ENCODE measurements at regions not wholly inside any gene's neighbourhood (a gene's known extent, or its start where the extent isn't known, plus 50 kb on each side); places are given as distances from the start of the nearest gene placed in this dataset.
A peak's percentile ranks its signal among the peaks of the same experiment; 100 is the strongest.

GRCh38 chr1:29502225-29502910, 266.0 kb downstream of the PTPRU start:
- DNase-seq (ENCODE audit: low spot score): peak; percentile 13
- ATAC-seq: no peak
- intact Hi-C loops (cut with DNase I): no loop called here

DNA sequence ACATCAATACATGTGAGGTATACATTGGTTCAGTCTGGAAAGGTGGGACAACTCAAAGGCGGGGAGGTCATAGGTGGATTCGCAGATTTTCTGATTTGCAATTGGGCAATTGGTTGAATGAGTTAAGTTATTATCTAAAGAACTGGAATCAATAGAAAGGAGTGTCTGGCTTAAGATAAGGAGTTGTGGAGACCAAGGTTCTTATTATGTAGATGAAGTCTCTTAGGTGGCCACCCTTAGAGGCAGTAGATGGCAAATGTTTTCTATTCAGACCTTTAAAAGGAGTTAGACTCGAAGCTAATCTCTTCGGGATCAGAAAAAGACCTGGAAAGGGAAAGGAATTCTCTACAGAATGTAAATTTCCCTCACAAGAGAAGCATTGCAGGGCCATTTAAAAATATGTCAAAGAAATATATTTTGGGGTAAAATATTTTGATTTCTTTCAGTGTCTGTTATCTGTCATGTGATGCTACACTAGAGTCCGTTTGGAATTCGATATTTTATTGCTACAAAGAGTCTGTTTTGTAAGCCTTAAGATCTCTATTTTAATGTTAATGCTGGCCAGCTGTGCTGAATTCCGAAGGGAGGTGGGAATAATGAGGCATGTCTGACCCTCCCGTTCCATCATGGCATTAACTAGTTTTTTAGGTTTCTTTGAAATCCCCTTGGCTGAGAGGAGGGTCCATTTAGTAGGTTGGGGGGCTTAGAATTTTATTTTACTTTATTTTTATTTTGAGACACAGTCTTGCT, 265.1 kb downstream of the PTPRU start:
- DNase-seq (ENCODE audit: low spot score): no peak
- intact Hi-C loops (cut with DNase I): no loop called here
- ATAC-seq: no peak

DNA sequence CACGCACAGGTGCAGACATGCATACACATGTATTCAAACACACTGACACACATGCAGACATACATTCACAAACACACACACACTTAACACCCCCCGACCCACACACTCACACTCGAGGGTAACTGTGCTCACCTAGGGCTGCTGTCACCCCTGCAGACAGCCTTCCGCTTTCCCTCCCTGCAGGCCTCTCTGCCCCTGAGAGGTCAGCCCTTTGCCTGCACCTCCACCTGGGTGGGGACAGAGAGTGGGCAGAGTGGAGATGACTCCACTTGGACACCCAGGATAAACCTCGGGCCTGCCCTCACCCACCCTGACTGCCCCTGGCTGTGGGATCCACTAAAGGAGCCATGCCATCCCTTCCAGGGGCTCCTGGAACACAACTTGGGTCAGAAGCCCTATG, 264.3 kb downstream of the PTPRU start:
- ATAC-seq (no peak), DNase-seq (ENCODE audit: low spot score) (peak; percentile 37)
- intact Hi-C loops (cut with DNase I): no loop called here

DNA sequence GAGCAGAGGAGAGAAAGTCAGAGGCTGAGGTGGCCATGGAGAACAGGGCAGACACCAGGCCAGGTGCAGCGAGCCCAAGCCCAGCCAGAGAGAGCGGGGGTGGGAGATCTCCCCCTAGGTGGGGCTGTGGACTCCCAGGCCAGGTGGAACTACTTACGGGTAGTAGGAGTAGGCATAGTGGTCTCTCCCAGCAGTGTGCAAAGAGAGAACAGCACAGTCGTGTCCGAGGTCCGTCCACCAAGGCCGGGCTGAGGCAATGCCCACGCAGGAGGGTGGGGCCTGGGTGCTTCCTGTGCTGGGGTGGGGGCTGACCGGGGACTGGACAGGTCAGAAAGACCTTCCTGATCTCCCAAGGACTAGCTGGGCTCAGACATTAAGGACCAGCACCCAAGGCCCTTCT, 263.7 kb downstream of the PTPRU start:
- no peak for ATAC-seq
- intact Hi-C loops (cut with DNase I): no loop called here
- peak; percentile 40 for DNase-seq (ENCODE audit: low spot score)

- ATAC-seq (no peak), DNase-seq (ENCODE audit: low spot score) (peak; percentile 42)
- intact Hi-C loops (cut with DNase I): no loop called here
Measured at GRCh38 chr1:29499104-29499650, 262.9 kb downstream of the PTPRU start.

DNA sequence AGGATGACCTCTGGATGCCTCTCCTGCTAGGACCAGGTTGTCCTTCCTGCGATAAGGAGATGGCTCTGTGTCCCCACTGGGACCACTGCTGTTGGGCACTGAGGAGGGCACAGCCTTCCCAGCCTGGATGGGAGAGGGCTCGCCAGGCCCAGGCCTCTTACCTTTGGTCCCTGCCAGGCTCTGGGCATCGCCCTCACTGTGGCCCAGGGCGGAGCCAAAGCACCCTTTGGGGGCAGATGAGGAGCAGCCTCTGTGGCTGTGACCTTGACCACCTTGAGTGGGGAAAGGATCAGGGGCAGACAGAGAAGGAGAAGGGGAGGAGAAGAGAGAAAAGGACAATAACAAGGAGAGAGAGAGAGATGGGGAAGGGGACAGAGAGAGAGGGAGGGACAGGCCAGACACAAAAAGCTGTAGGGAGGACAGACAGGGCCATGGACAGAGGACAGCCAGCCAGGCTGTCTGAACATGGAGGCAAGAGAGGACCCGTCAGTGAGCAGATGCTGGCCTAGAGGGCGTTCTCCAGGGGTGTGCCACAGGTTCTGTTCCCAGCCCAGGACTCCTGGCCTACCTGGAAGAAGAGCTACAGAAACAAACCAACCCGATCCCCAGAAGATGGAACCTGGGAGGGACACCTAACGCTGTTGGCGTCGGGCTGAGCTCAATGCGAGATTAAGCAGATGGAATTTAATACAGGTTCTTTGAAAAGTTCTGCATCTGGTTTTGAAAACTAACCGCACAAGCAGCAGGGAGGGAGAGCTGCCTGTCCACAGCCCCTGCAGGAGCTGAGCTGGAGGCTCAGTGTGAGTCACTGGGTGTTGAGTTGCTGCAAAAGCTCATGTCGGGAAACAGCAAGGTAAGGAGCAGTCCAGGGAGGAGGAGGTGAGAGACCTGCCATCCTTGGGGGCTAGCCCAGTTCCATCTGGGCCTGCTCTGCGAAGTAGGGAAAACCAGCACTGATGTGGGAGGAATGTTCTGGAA, 262.1 kb downstream of the PTPRU start:
- DNase-seq (ENCODE audit: low spot score) (peak; percentile 35), ATAC-seq (no peak)
- intact Hi-C loops (cut with DNase I): no loop called here

GRCh38 chr1:29497395-29498125, 261.2 kb downstream of the PTPRU start:
- no peak for DNase-seq (ENCODE audit: low spot score)
- intact Hi-C loops (cut with DNase I): no loop called here
- no peak for ATAC-seq

- ATAC-seq: no peak
- intact Hi-C loops (cut with DNase I): no loop called here
- DNase-seq (ENCODE audit: low spot score): no peak
Measured at GRCh38 chr1:29496701-29497100, 260.4 kb downstream of the PTPRU start.

DNA sequence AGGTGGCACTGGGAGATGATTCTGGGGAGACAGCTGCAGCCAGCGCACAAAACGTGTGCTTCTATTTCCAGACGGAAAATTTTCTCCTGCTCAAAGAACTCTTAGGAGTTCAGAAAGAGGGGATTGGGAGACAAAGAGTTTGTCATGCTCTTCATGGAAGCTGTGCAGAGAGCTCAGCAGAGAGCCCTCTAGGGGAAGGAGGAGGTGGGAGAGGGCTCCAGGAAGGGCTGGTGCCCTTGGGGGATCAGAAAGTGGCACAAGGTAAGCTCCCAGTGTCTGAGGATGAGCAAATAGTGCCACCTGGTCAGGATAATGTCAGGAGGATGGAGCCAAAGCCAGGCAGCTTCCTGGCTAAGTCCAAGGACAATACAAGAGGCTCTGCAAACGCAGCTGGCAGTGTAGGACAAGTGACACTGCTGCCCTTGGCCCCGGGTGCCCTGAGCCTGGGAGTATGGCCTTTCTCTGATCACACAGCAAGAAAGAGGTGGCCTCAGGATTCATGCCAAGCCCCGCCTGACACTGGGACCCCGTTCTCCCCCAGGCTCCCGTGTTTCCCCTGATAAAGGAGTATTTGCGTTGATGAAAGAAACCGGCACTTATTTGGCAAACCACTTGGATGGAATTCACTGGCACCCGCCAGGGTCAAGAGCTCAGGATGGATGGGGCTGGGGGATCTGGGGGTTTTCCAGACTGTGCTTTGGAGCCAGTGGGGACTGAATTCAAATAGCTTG, 254.0 kb downstream of the PTPRU start:
- DNase-seq (ENCODE audit: low spot score): no peak
- no peak for ATAC-seq
- intact Hi-C loops (cut with DNase I): no loop called here

- ATAC-seq: no peak
- intact Hi-C loops (cut with DNase I): no loop called here
- no peak for DNase-seq (ENCODE audit: low spot score)
Measured at GRCh38 chr1:29489471-29489870, 253.1 kb downstream of the PTPRU start.

DNA sequence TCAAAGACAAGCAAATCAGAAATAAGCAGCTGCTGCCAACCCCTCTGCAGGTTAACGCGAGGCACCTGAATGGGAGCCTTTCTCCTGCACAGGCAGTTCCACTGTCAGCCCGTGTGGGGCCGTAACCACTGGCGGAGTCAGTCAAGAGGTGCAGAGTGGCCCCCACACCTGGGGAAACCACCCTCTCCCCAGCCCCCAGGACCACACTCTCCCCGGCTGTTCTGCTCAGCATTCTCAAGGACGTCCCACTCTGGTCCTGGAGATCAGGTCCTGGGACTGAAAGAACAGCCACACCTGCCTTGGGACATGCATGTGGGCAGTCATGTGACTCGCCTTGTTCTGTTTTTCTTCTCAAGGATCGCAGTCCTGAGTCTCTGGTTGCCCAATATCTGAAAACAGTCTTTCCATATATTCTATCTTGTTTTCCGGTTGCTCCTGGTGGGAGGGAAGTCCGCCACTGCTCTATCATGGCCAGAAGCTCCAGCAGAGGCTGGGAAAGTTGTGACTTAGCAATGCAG, 252.5 kb downstream of the PTPRU start:
- no peak for ATAC-seq
- intact Hi-C loops (cut with DNase I): no loop called here

GRCh38 chr1:29488086-29488793, 251.9 kb downstream of the PTPRU start:
- no peak for ATAC-seq
- intact Hi-C loops (cut with DNase I): no loop called here
- no peak for DNase-seq (ENCODE audit: low spot score)

More for the DNA sequence above, 252.5 kb downstream of the PTPRU start:
- DNase-seq (ENCODE audit: low spot score): no peak

DNA sequence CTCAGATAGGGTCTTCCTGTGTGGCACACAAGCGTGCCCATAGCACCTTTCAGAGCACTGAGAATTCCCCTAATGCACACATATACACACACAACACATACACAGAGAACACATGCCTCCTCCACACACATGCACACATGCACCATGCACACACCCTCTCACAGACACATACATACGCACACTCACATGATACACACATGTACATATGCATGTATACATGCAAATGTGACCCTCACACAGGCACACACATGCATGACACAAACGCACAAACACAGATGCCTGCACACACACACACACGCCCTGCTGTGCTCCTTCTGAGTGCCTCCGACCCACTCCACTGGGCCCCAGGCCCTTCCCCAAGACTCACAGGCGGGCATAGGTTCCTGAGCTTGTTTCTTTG, 251.0 kb downstream of the PTPRU start:
- intact Hi-C loops (cut with DNase I): no loop called here
- ATAC-seq: no peak

DNA sequence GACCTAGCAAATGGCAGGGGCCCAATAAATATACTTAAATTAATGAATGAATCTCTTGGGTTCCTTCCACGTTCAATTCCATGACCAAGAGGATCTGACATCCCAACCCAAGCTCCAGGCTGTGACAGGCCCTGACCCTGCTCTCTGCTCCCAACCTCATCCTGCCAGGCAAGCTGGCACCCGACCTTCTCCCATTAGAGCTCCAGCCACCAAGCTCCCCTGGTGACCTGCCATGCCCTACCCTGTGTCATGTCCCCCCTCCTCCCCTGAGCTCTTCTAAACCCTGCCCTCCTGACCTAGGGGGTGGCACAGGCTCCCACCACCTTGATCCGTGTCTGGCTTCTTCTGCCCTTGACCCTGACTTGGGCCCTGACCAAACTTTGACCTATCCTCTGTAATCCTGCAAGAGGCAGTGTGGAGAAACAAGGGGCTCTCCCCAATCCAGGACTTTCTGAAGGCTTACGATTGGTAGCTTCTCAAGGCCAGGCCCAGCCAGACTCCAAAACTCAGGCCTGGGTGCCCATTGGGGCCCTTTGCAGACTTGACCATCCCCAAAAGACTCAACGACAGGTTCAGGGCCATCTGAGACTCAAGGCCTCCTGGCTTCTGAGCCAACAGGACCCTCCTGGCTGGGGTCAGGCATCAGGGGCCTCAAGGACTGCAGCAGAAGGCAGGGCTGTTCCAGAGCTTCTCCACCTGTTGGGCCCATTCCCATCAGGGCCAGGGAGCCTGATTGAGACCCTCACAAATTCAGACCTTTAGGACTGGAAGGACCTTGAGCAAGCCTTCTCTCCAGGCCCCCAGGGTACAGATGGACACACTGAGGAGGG, 249.0 kb downstream of the PTPRU start:
- ATAC-seq: no peak
- intact Hi-C loops (cut with DNase I): no loop called here
- DNase-seq (ENCODE audit: low spot score): no peak

More for the DNA sequence above, 251.0 kb downstream of the PTPRU start:
- no peak for DNase-seq (ENCODE audit: low spot score)

DNA sequence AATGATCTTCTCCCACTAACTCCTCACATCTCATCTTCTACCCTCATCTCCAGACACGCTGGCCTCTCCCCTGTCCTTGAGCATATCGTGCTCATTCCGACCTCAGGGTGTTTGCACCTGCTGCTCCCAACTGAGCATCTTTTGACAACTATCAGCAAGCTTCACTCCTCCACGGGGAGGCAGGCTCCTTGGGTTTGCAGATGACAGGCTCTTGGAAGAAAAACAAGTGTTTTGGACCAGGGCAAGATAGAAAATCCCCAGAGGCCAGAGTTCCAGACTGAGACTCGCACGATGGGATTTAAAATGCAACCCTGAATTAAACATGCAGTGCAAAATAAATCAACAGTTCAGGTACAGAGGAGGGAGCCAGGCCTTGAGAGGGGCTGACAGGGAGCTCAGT, 246.7 kb downstream of the PTPRU start:
- intact Hi-C loops (cut with DNase I): no loop called here
- no peak for ATAC-seq
- DNase-seq (ENCODE audit: low spot score): no peak

GRCh38 chr1:29482064-29482463, 245.7 kb downstream of the PTPRU start:
- intact Hi-C loops (cut with DNase I): no loop called here
- DNase-seq (ENCODE audit: low spot score) (no peak), ATAC-seq (no peak)

Measured in sciatic nerve (tissue), 2 donors.